ENCODE measurements at regions not wholly inside any gene's neighbourhood (a gene's known extent, or its start where the extent isn't known, plus 50 kb on each side); places are given as distances from the start of the nearest gene placed in this dataset.

DNA sequence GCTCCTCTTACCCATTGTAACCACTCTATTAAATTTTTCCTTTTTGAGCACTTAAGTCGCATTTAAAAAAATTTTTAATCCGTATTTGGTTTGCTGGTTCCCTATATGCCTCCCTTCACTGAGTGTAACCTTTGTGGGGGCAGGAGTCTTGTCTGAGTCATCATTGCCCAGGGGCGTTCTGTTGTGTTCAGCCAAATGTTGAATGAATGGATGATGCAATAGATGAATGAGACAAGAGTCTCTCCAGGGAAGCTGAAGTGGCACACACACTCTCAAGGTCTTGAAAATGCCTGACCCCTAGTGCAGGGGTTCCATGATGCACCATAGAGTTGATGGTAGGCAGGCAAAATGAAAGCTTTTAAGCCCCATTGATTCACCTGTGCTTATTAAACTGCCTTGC is 123.0 kb upstream of the RBFOX1 start:
- Histone ChIP-seq H3K4me1 (ENCODE audit: insufficient read depth, low read length) (no peaks in the 10 kb centered on the region), H3K9me3 (ENCODE audit: low read length) (0 out of 2 replicates have a peak, but pooled peaks cover 4% of the 10 kb centered on the region), H3K79me2 (ENCODE audit: low read length) (no peaks in the 10 kb centered on the region), H3K36me3 (ENCODE audit: low read depth, low read length) (no peaks in the 10 kb centered on the region), H3K27me3 (ENCODE audit: low read length) (no peaks in the 10 kb centered on the region), H3K9me2 (replicated peaks; ENCODE audit: low read length) (no peaks in the 10 kb centered on the region), H3K4me2 (ENCODE audit: low read length) (no peak overlapping the region), H3K27ac (ENCODE audit: low read length) (no peak overlapping the region), H2AFZ (ENCODE audit: low read length) (no peak overlapping the region), H4K20me1 (ENCODE audit: low read length) (no peaks in the 10 kb centered on the region), H3K9ac (ENCODE audit: low read length) (no peak overlapping the region), H3K4me3 (ENCODE audit: low read length) (no peak overlapping the region), H3F3A (ENCODE audit: low read length, unreplicated experiment) (no peaks in the 10 kb centered on the region)
- ChIA-PET CTCF (no interaction called here), POLR2A (ENCODE audit: unreplicated experiment) (no interaction called here)
- ATAC-seq, result no peak
- no TSS peak for BruUV-seq (replicated peaks)
- TF ChIP-seq, protein P1, sequence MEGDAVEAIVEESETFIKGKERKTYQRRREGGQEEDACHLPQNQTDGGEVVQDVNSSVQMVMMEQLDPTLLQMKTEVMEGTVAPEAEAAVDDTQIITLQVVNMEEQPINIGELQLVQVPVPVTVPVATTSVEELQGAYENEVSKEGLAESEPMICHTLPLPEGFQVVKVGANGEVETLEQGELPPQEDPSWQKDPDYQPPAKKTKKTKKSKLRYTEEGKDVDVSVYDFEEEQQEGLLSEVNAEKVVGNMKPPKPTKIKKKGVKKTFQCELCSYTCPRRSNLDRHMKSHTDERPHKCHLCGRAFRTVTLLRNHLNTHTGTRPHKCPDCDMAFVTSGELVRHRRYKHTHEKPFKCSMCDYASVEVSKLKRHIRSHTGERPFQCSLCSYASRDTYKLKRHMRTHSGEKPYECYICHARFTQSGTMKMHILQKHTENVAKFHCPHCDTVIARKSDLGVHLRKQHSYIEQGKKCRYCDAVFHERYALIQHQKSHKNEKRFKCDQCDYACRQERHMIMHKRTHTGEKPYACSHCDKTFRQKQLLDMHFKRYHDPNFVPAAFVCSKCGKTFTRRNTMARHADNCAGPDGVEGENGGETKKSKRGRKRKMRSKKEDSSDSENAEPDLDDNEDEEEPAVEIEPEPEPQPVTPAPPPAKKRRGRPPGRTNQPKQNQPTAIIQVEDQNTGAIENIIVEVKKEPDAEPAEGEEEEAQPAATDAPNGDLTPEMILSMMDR (conservative IDR thresholded peaks at IDR 0.05; ENCODE audit: low read depth, low read length), result no peak
- no peak for DNase-seq
- intact Hi-C loops (cut with micrococcal nuclease), result no loop called here

DNA sequence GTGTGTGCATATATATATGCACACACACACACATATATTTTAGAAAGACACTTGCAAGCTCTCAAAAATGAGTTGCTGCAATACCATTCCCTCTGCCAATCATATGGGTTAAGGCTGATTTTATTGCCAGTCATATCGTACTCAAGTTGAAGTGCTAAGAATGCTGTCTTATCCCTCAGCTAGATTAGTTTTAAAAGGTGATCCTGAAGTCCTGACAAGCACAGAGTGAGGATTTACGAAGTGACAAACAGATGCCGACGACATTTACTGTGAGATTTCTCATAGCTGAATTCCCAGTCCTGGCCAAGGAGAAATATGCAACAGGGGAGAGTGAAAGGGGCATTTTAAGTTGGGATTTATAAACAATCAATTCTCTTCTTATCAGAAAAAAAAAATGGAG is 126.2 kb upstream of the RBFOX1 start:
- no peaks in the 10 kb centered on the region for H3K4me1 ChIP-seq (ENCODE audit: insufficient read depth, low read length)
- H4K20me1 ChIP-seq (ENCODE audit: low read length), result no peaks in the 10 kb centered on the region
- no peak overlapping the region for H2AFZ ChIP-seq (ENCODE audit: low read length)
- no peak overlapping the region for H3K4me3 ChIP-seq (ENCODE audit: low read length)
- H3K79me2 ChIP-seq (ENCODE audit: low read length), result no peaks in the 10 kb centered on the region
- TF ChIP-seq, protein P1 (conservative IDR thresholded peaks at IDR 0.05; ENCODE audit: low read depth, low read length), result no peak
- TF ChIP-seq EZH2phosphoT487 (IDR thresholded peaks at IDR 0.05; ENCODE audit: borderline replicate concordance, low read length) (no peak), EZH2 (IDR thresholded peaks at IDR 0.05; ENCODE audit: low read length, unreplicated experiment) (no peak)
- H3K9me2 ChIP-seq (replicated peaks; ENCODE audit: low read length), result no peaks in the 10 kb centered on the region
- intact Hi-C loops (cut with micrococcal nuclease), result no loop called here
- CTCF ChIA-PET, result no interaction called here
- H3K9me3 ChIP-seq (ENCODE audit: low read length), result 0 out of 2 replicates have a peak, but pooled peaks cover 4% of the 10 kb centered on the region
- no peak for DNase-seq
- H3K9ac ChIP-seq (ENCODE audit: low read length), result no peak overlapping the region
- BruUV-seq (replicated peaks), result no TSS peak
- no peak overlapping the region for H3K27ac ChIP-seq (ENCODE audit: low read length)
- no peaks in the 10 kb centered on the region for H3F3A ChIP-seq (ENCODE audit: low read length, unreplicated experiment)
- POLR2A ChIA-PET (ENCODE audit: unreplicated experiment), result no interaction called here
- H3K27me3 ChIP-seq (ENCODE audit: low read length), result no peaks in the 10 kb centered on the region
- ATAC-seq, result no peak
- H3K4me2 ChIP-seq (ENCODE audit: low read length), result no peak overlapping the region
- H3K36me3 ChIP-seq (ENCODE audit: low read depth, low read length), result no peaks in the 10 kb centered on the region

DNA sequence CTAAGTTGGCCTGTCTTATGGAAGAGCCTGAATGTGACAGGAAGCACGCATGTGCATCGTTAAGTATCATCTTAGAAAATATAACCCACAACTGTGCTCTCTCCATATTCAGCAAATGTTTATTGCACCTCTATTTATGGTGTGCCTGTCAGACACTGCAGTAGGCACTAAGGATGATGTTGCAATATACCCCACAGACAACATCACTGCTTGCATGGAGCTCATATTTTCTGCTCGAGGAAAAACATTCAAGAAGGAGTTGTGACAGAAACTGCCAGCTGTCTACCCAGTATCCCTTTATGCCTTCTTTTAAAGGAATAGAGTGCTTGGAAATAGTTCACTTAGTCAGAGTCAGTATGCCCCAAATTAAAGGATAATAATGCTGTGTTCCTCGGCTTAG is 132.3 kb upstream of the RBFOX1 start:
- intact Hi-C loops (cut with micrococcal nuclease), result no loop called here
- Histone ChIP-seq H3K9ac (ENCODE audit: low read length) (no peak overlapping the region), H3K9me3 (ENCODE audit: low read length) (no peaks in the 10 kb centered on the region), H3K9me2 (replicated peaks; ENCODE audit: low read length) (no peaks in the 10 kb centered on the region), H3K79me2 (ENCODE audit: low read length) (no peaks in the 10 kb centered on the region), H3K36me3 (ENCODE audit: low read depth, low read length) (no peaks in the 10 kb centered on the region), H3K4me2 (ENCODE audit: low read length) (no peak overlapping the region), H4K20me1 (ENCODE audit: low read length) (no peaks in the 10 kb centered on the region), H2AFZ (ENCODE audit: low read length) (no peak overlapping the region), H3K27ac (ENCODE audit: low read length) (no peak overlapping the region), H3K27me3 (ENCODE audit: low read length) (no peaks in the 10 kb centered on the region), H3K4me1 (ENCODE audit: insufficient read depth, low read length) (no peaks in the 10 kb centered on the region), H3K4me3 (ENCODE audit: low read length) (no peak overlapping the region), H3F3A (ENCODE audit: low read length, unreplicated experiment) (no peaks in the 10 kb centered on the region)
- no peak for DNase-seq
- no TSS peak for BruUV-seq (replicated peaks)
- POLR2A ChIA-PET (ENCODE audit: unreplicated experiment), result no interaction called here
- TF ChIP-seq, protein P1 (conservative IDR thresholded peaks at IDR 0.05; ENCODE audit: low read depth, low read length), result no peak
- TF ChIP-seq EZH2 (IDR thresholded peaks at IDR 0.05; ENCODE audit: low read length, unreplicated experiment), result no peak
- TF ChIP-seq EZH2phosphoT487 (IDR thresholded peaks at IDR 0.05; ENCODE audit: borderline replicate concordance, low read length), result no peak
- ATAC-seq, result no peak
- CTCF ChIA-PET, result no interaction called here
